Neural cell (in vitro differentiated cells): ENCODE measurements at regions not wholly inside any gene's neighbourhood (a gene's known extent, or its start where the extent isn't known, plus 50 kb on each side); places are given as distances from the start of the nearest gene placed in this dataset.

ENCODE experiments used
- H2AFZ ChIP-seq: fragments of 200-600, 300-800 bp; sonication (generic), shearing (Covaris generic); 2 replicates; pipeline ENCODE4 v1.6.0; 2014; ENCODE audit warnings: low read depth, mild to moderate bottlenecking, antibody characterized with exemption, low read length, moderate library complexity
- H3F3A ChIP-seq: fragments of 200-600 bp; shearing (Covaris generic); 2 replicates; pipeline ENCODE4 v1.6.1; 2016; ENCODE audit warnings: mild to moderate bottlenecking, moderate library complexity, mixed read lengths, antibody characterized with exemption, low read length; ENCODE audit not compliant: insufficient read depth, poor library complexity, severe bottlenecking
- H3K27ac ChIP-seq: fragments of 200-600, 300-800 bp; sonication (generic), shearing (Covaris generic); 2 replicates; pipeline ENCODE4 v1.5.1; 2014; ENCODE audit warnings: mild to moderate bottlenecking, low read length, moderate library complexity
- H3K27me3 ChIP-seq: fragments of 300-800, 200-600 bp; sonication (generic), shearing (Covaris generic); 2 replicates; pipeline ENCODE4 v1.6.0; 2014; ENCODE audit warnings: mild to moderate bottlenecking, low read depth, low read length, moderate library complexity; ENCODE audit not compliant: insufficient read depth
- H3K36me3 ChIP-seq: fragments of 300-800, 200-600 bp; sonication (generic), shearing (Covaris generic); 2 replicates; pipeline ENCODE4 v1.5.1; 2014; ENCODE audit warnings: mild to moderate bottlenecking, antibody characterized with exemption, low read length, moderate library complexity; ENCODE audit not compliant: insufficient read depth
- H3K4me2 ChIP-seq: fragments of 300-800, 200-600 bp; sonication (generic), shearing (Covaris generic); 2 replicates; pipeline ENCODE4 v1.6.0; 2014; ENCODE audit warnings: mild to moderate bottlenecking, low read length
- H3K4me3 ChIP-seq: fragments of 300-800, 200-600 bp; sonication (generic), shearing (Covaris generic); 2 replicates; pipeline ENCODE4 v1.5.1; 2014; ENCODE audit warnings: mild to moderate bottlenecking, low read length, moderate library complexity
- H3K79me2 ChIP-seq: fragments of 200-600 bp; shearing (Covaris generic); replicated peaks from 2 replicates; pipeline ENCODE4 v1.6.0; 2014; ENCODE audit warnings: mild to moderate bottlenecking, low read length, moderate library complexity; ENCODE audit not compliant: insufficient read depth
- H3K9ac ChIP-seq: fragments of 300-800, 200-600 bp; sonication (generic), shearing (Covaris generic); 2 replicates; pipeline ENCODE4 v1.6.1; 2016; ENCODE audit warnings: mild to moderate bottlenecking, low read length, mixed read lengths
- H3K9me2 ChIP-seq: fragments of 200-600 bp; shearing (Covaris generic); 2 replicates; pipeline ENCODE4 v1.6.1; 2016; ENCODE audit warnings: mild to moderate bottlenecking, low read length, mixed read lengths; ENCODE audit not compliant: insufficient read depth
- H3K9me3 ChIP-seq: fragments of 200-600, 300-800 bp; sonication (generic), shearing (Covaris generic); 2 replicates; pipeline ENCODE4 v1.6.1; 2016; ENCODE audit warnings: mild to moderate bottlenecking, mixed run types, low read length, moderate library complexity, mixed read lengths
- H4K20me1 ChIP-seq: fragments of 200-600 bp; shearing (Covaris generic); 2 replicates; pipeline ENCODE4 v1.6.1; 2016; ENCODE audit warnings: mild to moderate bottlenecking, mixed run types; ENCODE audit not compliant: insufficient read depth
- EP300 ChIP-seq: fragments of 450-650 bp; conservative IDR thresholded peaks from 2 replicates; pipeline ENCODE4 v1.6.1; 2014; ENCODE audit warnings: antibody characterized with exemption, mild to moderate bottlenecking, moderate library complexity; ENCODE audit not compliant: poor library complexity, severe bottlenecking
- EZH2 ChIP-seq: fragments of 200-600, 300-800 bp; shearing (Covaris generic), sonication (generic); IDR thresholded peaks from 2 replicates; pipeline ENCODE4 v1.6.1; 2014; ENCODE audit warnings: antibody characterized with exemption, low read length, borderline replicate concordance, mild to moderate bottlenecking; ENCODE audit not compliant: insufficient read depth, poor library complexity, severe bottlenecking
- MXI1 ChIP-seq: fragments of 450-650 bp; conservative IDR thresholded peaks from 2 replicates; pipeline ENCODE4 v1.6.1; 2014; ENCODE audit warnings: antibody characterized with exemption, mild to moderate bottlenecking; ENCODE audit not compliant: poor library complexity, severe bottlenecking
- POLR2AphosphoS5 ChIP-seq: IDR thresholded peaks from 2 replicates; pipeline ENCODE4 v1.6.1; 2012
- RAD21 ChIP-seq: fragments of 450-650 bp; conservative IDR thresholded peaks from 2 replicates; pipeline ENCODE4 v1.6.1; 2014; ENCODE audit warnings: antibody characterized with exemption, mild to moderate bottlenecking, moderate library complexity
- SMC3 ChIP-seq: fragments of 450-650 bp; conservative IDR thresholded peaks from 2 replicates; pipeline ENCODE4 v1.6.1; 2014; ENCODE audit warnings: antibody characterized with exemption, mild to moderate bottlenecking, moderate library complexity; ENCODE audit not compliant: poor library complexity
- TAF1 ChIP-seq: IDR thresholded peaks from 2 replicates; pipeline ENCODE4 v1.6.1; 2012; ENCODE audit warnings: low read depth
- TF ChIP-seq, protein P1 (sequence below): fragments of 450-650 bp; IDR thresholded peaks from 2 replicates; pipeline ENCODE4 v1.5.1; 2014; ENCODE audit warnings: antibody characterized with exemption, mild to moderate bottlenecking, moderate library complexity; ENCODE audit not compliant: poor library complexity, severe bottlenecking
- TF ChIP-seq, protein P2 (sequence below): IDR thresholded peaks from 2 replicates; pipeline ENCODE4 v1.6.1; 2012; ENCODE audit warnings: borderline replicate concordance

DNA sequence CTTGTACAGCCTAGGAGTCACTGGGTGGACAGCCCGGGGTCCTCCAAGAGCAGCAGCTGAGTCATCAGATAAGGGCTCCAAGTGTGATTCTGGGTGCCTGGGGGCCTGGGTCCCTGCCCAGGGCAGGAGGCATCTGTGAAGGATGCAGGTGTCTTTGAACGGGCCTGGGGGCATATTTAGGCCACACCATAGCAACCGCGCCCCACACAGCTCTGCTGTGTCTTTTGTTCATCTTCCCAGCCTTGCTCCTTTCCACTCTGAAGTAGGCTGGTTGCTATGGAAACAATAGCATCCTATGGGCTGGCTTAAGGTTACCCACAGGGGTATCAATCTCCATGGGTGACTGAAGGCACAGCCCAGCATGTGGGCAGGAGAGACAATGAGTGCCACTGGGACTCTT is 324.7 kb downstream of the TCERG1L start:
- H3K79me2 ChIP-seq, result no peaks in the 10 kb centered on the region
- H3K36me3 ChIP-seq, result no peaks in the 10 kb centered on the region
- H3K4me3 ChIP-seq, result peak overlapping the region; percentile 42
- H2AFZ ChIP-seq, result peak overlapping the region; percentile 73
- peak overlapping the region; percentile 59 for H3K4me2 ChIP-seq
- peak overlapping the region; percentile 73 for H3K27ac ChIP-seq
- TF ChIP-seq, protein P1, sequence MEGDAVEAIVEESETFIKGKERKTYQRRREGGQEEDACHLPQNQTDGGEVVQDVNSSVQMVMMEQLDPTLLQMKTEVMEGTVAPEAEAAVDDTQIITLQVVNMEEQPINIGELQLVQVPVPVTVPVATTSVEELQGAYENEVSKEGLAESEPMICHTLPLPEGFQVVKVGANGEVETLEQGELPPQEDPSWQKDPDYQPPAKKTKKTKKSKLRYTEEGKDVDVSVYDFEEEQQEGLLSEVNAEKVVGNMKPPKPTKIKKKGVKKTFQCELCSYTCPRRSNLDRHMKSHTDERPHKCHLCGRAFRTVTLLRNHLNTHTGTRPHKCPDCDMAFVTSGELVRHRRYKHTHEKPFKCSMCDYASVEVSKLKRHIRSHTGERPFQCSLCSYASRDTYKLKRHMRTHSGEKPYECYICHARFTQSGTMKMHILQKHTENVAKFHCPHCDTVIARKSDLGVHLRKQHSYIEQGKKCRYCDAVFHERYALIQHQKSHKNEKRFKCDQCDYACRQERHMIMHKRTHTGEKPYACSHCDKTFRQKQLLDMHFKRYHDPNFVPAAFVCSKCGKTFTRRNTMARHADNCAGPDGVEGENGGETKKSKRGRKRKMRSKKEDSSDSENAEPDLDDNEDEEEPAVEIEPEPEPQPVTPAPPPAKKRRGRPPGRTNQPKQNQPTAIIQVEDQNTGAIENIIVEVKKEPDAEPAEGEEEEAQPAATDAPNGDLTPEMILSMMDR, result no peak
- TF ChIP-seq TAF1 (no peak), SMC3 (no peak), RAD21 (no peak), MXI1 (no peak), EZH2 (no peak), POLR2AphosphoS5 (peak; percentile 41), EP300 (peak; percentile 56)
- TF ChIP-seq, protein P2, sequence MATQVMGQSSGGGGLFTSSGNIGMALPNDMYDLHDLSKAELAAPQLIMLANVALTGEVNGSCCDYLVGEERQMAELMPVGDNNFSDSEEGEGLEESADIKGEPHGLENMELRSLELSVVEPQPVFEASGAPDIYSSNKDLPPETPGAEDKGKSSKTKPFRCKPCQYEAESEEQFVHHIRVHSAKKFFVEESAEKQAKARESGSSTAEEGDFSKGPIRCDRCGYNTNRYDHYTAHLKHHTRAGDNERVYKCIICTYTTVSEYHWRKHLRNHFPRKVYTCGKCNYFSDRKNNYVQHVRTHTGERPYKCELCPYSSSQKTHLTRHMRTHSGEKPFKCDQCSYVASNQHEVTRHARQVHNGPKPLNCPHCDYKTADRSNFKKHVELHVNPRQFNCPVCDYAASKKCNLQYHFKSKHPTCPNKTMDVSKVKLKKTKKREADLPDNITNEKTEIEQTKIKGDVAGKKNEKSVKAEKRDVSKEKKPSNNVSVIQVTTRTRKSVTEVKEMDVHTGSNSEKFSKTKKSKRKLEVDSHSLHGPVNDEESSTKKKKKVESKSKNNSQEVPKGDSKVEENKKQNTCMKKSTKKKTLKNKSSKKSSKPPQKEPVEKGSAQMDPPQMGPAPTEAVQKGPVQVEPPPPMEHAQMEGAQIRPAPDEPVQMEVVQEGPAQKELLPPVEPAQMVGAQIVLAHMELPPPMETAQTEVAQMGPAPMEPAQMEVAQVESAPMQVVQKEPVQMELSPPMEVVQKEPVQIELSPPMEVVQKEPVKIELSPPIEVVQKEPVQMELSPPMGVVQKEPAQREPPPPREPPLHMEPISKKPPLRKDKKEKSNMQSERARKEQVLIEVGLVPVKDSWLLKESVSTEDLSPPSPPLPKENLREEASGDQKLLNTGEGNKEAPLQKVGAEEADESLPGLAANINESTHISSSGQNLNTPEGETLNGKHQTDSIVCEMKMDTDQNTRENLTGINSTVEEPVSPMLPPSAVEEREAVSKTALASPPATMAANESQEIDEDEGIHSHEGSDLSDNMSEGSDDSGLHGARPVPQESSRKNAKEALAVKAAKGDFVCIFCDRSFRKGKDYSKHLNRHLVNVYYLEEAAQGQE, result peak; percentile 44
- no peaks in the 10 kb centered on the region for H4K20me1 ChIP-seq
- H3K27me3 ChIP-seq, result no peaks in the 10 kb centered on the region
- H3K9me2 ChIP-seq, result no peaks in the 10 kb centered on the region
- H3K9ac ChIP-seq, result peak overlapping the region; percentile 48
- H3K9me3 ChIP-seq, result no peaks in the 10 kb centered on the region
- no peaks in the 10 kb centered on the region for H3F3A ChIP-seq

DNA sequence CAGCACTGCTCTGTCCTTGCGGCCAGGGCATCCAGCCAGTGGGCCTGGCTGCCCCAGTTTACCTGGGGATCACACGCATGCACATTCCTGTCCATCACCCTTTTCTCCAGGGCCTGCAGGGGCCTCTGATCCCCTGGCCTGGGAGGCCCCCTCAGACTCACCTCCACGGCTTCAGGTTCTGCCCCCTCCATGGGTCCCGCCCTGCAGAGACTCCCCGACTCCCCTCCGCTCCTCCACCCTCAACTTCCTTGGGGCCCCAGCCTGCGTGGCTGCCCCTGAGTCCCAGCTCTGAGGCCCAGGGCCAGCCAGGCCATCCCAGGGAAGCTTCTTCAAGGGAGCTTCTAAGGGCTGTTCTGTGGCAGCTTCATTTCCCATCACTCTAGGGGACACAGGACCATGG is 324.1 kb downstream of the TCERG1L start:
- H3K27ac ChIP-seq, result peak overlapping the region; percentile 73
- no peaks in the 10 kb centered on the region for H3K9me2 ChIP-seq
- no peaks in the 10 kb centered on the region for H4K20me1 ChIP-seq
- peak overlapping the region; percentile 42 for H3K4me3 ChIP-seq
- no peaks in the 10 kb centered on the region for H3K36me3 ChIP-seq
- peak overlapping the region; percentile 59 for H3K4me2 ChIP-seq
- no peaks in the 10 kb centered on the region for H3K9me3 ChIP-seq
- peak overlapping the region; percentile 73 for H2AFZ ChIP-seq
- no peaks in the 10 kb centered on the region for H3K79me2 ChIP-seq
- TF ChIP-seq RAD21 (no peak), TAF1 (no peak), EZH2 (no peak), EP300 (no peak), POLR2AphosphoS5 (no peak), SMC3 (no peak), MXI1 (no peak)
- TF ChIP-seq, protein P1, result no peak
- TF ChIP-seq, protein P2, result no peak
- H3K27me3 ChIP-seq, result no peaks in the 10 kb centered on the region
- no peaks in the 10 kb centered on the region for H3F3A ChIP-seq
- peak overlapping the region; percentile 48 for H3K9ac ChIP-seq
